IgD-negative memory B cell (primary cell): ENCODE measurements at regions not wholly inside any gene's neighbourhood (a gene's known extent, or its start where the extent isn't known, plus 50 kb on each side); places are given as distances from the start of the nearest gene placed in this dataset.
"Not testable (repeated sequence)": the region's sequence is repeated elsewhere in the genome, so short reads cannot be mapped to it uniquely, and the experiment has no call there.

Experiments
- H3K27ac Mint-ChIP-seq, 3 donors: one replicate each; pipeline ENCODE4 v1.8.0; 2020 to 2022; ENCODE audit warnings: mild to moderate bottlenecking in 3 of 3, mixed read lengths in 3 of 3, moderate library complexity in 1 of 3
- H3K27me3 Mint-ChIP-seq: one replicate; pipeline ENCODE4 v1.8.0; 2021; ENCODE audit warnings: mixed read lengths
- H3K36me3 Mint-ChIP-seq: one replicate; pipeline ENCODE4 v1.8.0; 2020; ENCODE audit warnings: mild to moderate bottlenecking, mixed read lengths
- H3K4me1 Mint-ChIP-seq, 3 donors: one replicate each; pipeline ENCODE4 v1.8.0; 2020 to 2022; ENCODE audit warnings: mixed read lengths in 3 of 3, mild to moderate bottlenecking in 1 of 3
- H3K4me3 Mint-ChIP-seq, 4 donors: one replicate each; pipeline ENCODE4 v1.8.0; 2020 to 2022; ENCODE audit warnings: mild to moderate bottlenecking in 4 of 4, mixed read lengths in 4 of 4, moderate library complexity in 3 of 4
- H3K9me3 Mint-ChIP-seq, 3 donors: one replicate each; pipeline ENCODE4 v1.8.0; 2020 to 2021; ENCODE audit warnings: mixed read lengths in 3 of 3, mild to moderate bottlenecking in 1 of 3

DNA sequence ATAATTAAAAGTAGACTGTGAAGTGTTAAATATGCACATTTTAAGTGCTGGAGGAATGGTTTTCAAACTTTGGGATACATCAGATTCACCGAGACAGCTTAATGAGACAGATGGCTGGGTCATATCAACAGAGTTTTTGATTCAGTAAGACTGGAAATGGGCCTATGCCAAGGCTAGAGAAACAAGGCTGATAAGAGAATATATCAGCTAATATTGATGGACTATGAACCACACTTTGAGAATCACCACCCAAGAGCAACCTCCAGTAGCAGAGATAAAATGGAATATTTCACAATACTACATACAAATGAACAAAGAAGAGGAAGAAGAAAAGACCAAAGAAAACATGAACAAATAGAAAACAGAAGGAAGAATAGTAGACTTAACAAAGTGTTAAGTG, 450.2 kb upstream of the KLHL29 start:
- no peak overlapping the region for H3K27ac Mint-ChIP-seq
- peaks cover 2% of the 10 kb centered on the region for H3K36me3 Mint-ChIP-seq
- H3K4me1 Mint-ChIP-seq, result no peaks in the 10 kb centered on the region
- H3K4me3 Mint-ChIP-seq, result no peak overlapping the region
- peaks cover 0 to 2% (median 0%) of the 10 kb centered on the region in 3 donors for H3K9me3 Mint-ChIP-seq
- H3K27me3 Mint-ChIP-seq, result peaks cover 2% of the 10 kb centered on the region

DNA sequence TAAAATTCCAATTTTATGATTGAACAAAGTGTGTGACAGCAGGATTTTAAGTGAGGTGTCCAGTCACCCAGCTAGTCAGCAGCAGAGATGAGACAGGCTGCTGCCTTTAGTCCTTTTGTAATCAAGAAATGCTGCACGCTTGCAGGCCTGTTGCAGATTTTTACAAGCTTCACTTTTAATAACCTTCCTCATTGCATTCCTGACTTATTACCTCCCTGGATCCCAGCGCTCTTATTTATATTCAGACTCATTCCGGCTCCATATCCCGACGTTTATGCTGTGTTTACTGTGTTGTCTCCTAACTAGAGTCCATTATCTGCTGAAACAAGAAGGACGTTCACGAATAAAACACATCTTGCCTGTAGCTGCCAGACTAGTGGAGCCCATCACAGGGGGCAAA, 442.5 kb upstream of the KLHL29 start:
- Mint-ChIP-seq H3K36me3 (no peaks in the 10 kb centered on the region), H3K9me3 (no peaks in the 10 kb centered on the region), H3K4me1 (no peaks in the 10 kb centered on the region), H3K4me3 (no peak overlapping the region), H3K27ac (no peak overlapping the region), H3K27me3 (no peaks in the 10 kb centered on the region)

DNA sequence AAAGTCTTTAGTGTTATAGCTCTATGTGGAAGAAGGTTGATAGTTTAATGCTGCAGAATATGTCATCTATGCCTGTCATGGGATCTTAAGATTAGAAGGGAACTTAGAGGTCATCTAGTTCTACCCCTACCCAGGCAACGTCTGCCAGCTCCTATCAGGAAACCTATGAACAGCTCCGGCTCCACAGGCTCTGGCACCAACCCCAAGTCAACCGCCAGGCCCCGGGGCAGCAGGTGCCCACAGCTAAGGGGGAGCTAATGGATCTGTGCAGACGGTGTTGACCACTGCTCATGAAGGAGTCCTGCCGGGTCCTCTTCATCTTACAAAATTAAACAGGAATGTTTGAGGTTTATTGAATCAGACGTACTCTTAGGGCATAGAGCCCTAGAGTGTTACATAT, 440.8 kb upstream of the KLHL29 start:
- Mint-ChIP-seq H3K4me3 (no peak overlapping the region), H3K9me3 (no peaks in the 10 kb centered on the region), H3K36me3 (no peaks in the 10 kb centered on the region)

DNA sequence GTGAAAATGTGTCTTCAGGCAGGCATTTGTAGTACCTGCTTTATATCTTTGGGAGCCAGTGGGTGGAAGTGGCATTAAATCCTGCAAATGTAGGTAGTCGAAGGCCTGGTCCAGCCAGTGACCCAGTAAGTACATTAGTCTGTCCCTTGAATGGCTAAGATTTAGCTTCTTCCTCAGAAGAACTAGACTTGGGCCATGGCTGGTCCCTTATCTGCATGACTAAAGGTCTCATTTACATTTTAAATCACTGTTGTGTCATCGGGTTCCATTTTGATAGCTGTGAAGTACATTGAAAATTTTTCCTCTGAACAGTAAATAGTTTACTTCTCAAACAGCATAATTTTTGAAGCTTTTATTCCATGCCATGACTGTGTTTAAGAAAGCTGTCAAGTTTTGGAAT, 438.4 kb upstream of the KLHL29 start:
- Mint-ChIP-seq H3K4me1 (no peaks in the 10 kb centered on the region), H3K27ac (no peak overlapping the region), H3K27me3 (no peaks in the 10 kb centered on the region), H3K36me3 (no peaks in the 10 kb centered on the region), H3K9me3 (peaks cover 0 to 2% (median 0%) of the 10 kb centered on the region in 3 donors), H3K4me3 (no peak overlapping the region)

More for the DNA sequence above, 440.8 kb upstream of the KLHL29 start:
- no peaks in the 10 kb centered on the region for H3K27me3 Mint-ChIP-seq
- no peak overlapping the region for H3K27ac Mint-ChIP-seq
- no peaks in the 10 kb centered on the region for H3K4me1 Mint-ChIP-seq

DNA sequence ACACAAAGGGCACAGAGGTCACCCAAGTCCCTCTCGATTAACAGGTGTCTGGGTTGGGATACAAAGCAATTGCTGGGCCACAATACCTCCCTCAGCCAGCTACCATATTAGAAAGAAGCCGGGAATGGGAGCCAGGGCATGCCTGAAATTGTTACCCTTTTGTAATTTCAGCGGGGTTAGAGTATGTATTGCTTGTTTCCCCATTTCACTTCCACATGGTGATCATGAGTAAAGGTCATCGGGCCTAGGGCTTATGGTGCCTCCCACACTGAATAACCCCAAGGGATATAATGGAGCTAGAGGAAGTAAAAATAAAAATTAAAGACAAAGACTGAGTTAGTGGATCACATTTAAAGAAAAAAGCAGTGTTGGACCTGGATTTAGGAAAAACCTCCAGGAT, 437.2 kb upstream of the KLHL29 start:
- Mint-ChIP-seq H3K4me3 (no peak overlapping the region), H3K36me3 (no peaks in the 10 kb centered on the region), H3K9me3 (peaks cover 0 to 2% (median 0%) of the 10 kb centered on the region in 3 donors), H3K27me3 (no peaks in the 10 kb centered on the region), H3K4me1 (no peaks in the 10 kb centered on the region), H3K27ac (no peak overlapping the region)

DNA sequence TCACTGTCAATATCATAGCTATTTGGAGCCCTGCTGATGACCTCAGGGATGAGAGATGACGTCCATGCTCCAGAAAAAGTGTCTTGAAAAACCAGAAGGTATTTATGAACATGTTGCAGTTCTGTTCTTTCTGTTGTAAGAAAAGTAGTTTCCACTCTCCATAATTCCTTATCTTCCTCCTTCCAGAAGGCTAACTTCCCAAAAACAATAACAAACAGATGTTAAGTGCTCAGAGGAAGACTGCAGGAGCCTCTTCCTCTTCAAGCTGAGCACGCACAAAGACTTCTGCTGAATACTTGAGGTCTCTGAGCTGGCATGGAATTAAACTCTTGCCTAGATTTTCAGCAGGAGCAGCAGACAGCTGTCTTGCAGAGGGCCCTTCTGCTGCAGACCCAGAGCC, 434.5 kb upstream of the KLHL29 start:
- no peak overlapping the region for H3K4me3 Mint-ChIP-seq
- no peaks in the 10 kb centered on the region for H3K4me1 Mint-ChIP-seq
- H3K27me3 Mint-ChIP-seq, result no peaks in the 10 kb centered on the region
- H3K9me3 Mint-ChIP-seq, result peaks cover 2 to 5% (median 2%) of the 10 kb centered on the region in 3 donors
- no peak overlapping the region for H3K27ac Mint-ChIP-seq
- H3K36me3 Mint-ChIP-seq, result no peaks in the 10 kb centered on the region

DNA sequence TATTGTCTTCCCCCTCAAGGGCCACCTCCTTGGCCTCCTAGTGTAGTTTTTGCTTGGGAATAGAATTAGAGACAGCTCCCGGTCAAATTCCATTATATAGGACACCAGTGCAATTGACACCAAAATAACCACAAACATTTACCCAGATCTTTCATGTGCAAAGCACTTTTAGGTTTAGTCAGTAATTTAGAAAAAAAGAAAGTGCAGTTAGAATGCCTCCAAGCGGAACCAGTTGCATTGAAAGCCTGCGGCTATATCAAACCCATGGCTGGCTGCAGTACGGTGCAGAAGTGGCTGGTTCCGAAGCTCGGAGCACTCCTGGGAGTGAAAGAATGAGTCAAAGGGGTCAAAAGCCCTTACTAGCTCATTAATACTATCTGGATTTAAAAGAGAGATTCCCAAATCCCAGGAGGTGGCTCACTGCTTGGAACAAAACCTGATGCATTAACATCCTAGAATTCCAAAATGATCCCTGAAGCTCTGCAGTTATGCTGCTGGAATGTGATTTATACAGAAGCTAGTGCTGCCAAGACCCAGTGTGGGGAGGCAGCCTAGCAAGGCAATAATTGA, 432.2 kb upstream of the KLHL29 start:
- no peak overlapping the region for H3K4me3 Mint-ChIP-seq
- peaks cover 2 to 5% (median 2%) of the 10 kb centered on the region in 3 donors for H3K9me3 Mint-ChIP-seq
- H3K36me3 Mint-ChIP-seq, result peaks cover 3% of the 10 kb centered on the region
- H3K4me1 Mint-ChIP-seq, result no peaks in the 10 kb centered on the region
- peak overlapping the region in 1 of 3 donors; percentile 60 for H3K27ac Mint-ChIP-seq
- no peaks in the 10 kb centered on the region for H3K27me3 Mint-ChIP-seq

DNA sequence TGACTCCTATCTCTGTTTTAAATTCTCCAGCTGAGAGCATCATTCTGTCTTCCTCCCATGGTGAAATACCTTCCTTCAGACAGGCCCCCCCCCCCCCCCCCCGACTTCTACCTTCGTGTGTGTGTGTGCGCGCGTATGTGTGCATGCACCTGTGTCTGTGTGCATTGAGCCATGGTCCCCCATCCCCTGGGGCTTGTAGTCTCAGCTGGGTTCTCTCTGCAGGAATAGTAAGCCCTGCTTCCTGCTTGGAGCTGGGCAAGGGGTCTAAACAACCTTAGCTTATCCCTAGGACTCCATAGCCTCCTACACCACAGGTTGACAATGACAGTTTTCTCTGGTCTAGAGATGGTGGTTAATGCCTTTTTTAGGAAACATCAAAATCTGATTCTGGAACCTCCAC, 427.5 kb upstream of the KLHL29 start:
- Mint-ChIP-seq H3K4me3 (no peak overlapping the region), H3K4me1 (no peaks in the 10 kb centered on the region), H3K27ac (no peak overlapping the region), H3K27me3 (no peaks in the 10 kb centered on the region), H3K9me3 (peaks cover 0 to 5% (median 2%) of the 10 kb centered on the region in 3 donors), H3K36me3 (peaks cover 3% of the 10 kb centered on the region)

DNA sequence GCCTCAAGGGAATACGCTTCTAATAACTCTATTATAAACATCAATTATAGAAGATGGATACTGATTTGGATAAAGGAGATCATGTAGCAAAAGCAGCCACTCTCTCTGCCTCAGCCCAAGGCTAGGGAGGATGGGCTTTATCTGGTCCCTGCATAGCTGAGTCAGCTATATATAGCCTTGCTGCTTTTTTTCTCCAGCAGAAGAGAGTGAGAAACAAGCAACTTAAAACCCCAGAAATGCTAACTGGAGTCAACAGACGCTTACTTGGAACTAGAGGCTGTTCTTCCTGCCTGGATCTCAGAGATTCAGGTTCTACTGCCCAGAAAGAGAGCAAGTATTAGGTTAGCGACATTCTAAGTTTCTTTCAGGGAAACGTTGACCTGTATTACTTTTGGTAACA, 426.7 kb upstream of the KLHL29 start:
- H3K4me3 Mint-ChIP-seq, result no peak overlapping the region
- no peaks in the 10 kb centered on the region for H3K27me3 Mint-ChIP-seq
- peaks cover 0 to 5% (median 2%) of the 10 kb centered on the region in 3 donors for H3K9me3 Mint-ChIP-seq
- no peaks in the 10 kb centered on the region for H3K4me1 Mint-ChIP-seq
- peaks cover 3% of the 10 kb centered on the region for H3K36me3 Mint-ChIP-seq
- no peak overlapping the region for H3K27ac Mint-ChIP-seq

DNA sequence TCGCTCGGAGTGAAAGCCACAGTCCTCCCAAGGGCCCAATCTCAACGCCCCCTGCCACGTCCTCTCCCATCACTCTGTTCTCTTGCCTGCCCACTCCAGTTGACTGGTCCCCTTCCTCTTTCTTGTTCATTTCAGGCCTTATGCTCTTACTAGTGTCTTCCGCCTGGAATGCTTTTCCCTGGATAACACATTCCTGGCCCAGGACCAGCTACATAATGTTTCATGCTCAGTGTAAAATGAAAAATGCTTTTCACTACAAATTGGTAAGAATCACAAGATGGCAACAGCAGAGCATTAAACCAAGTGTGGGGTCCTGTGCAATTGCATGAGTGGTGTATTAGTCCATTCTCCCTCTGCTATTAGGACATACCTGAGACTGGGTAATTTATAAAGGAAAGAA, 417.2 kb upstream of the KLHL29 start:
- Mint-ChIP-seq H3K27ac (no peak overlapping the region), H3K36me3 (no peaks in the 10 kb centered on the region), H3K27me3 (peaks cover 10% of the 10 kb centered on the region), H3K4me1 (no peaks in the 10 kb centered on the region), H3K4me3 (no peak overlapping the region), H3K9me3 (peaks cover 0 to 4% (median 3%) of the 10 kb centered on the region in 3 donors)

DNA sequence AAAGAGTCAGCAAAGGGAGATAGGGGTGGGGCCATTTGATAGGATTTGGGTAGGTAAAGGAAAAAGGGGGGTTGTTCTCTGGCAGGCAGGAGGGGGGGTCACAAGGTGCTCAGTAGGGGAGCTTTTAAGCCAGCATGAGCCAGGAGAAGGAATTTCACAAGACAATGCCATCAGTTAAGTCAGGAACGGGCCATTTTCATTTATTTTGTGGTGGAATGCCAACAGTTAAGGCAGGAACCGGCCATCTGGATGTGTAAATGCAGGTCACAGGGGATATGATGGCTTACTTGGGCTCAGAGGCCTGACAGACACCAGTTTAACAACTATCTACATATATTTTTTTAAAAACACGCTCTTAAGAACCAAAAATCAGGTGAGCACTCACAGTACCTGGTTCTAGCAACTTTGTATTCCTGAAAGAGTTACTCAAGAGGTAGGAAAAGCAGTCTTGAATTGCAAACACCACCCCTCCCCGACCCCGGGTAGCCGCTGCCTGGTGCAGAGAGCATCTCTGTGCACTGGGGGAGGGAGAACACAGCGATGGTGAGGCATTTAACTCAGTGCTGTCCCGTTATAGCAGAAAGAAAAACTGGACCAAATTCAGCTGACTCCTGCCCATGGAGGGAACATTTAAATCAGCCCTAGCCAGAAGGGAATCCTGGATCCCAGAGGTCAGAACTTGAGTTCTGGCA, 414.5 kb upstream of the KLHL29 start:
- Mint-ChIP-seq H3K9me3 (peaks cover 0 to 4% (median 3%) of the 10 kb centered on the region in 3 donors), H3K27me3 (peaks cover 10% of the 10 kb centered on the region), H3K36me3 (no peaks in the 10 kb centered on the region), H3K4me1 (no peaks in the 10 kb centered on the region), H3K4me3 (no peak overlapping the region), H3K27ac (no peak overlapping the region)

DNA sequence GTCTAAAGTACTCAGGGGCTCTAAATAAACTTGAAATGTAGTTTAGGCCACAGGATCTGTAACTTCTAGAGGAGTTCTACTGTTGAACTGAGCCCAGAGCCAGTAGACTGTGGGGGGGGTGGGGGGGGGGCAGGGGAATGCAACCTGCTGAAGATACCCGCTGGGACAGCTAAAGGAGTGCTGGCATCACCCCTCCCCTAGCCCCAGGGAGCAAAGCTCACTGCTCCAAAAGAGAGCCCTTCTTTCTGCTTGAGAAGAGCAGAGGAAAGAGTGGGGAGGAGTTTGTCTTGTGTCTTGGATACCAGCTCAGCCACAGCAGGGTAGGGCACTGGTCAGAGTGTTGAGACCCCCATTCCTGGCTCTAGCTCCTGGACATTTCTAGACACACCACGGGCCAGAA, 414.0 kb upstream of the KLHL29 start:
- H3K4me1 Mint-ChIP-seq, result no peaks in the 10 kb centered on the region
- no peaks in the 10 kb centered on the region for H3K36me3 Mint-ChIP-seq
- H3K9me3 Mint-ChIP-seq, result peaks cover 0 to 4% (median 3%) of the 10 kb centered on the region in 3 donors
- no peak overlapping the region for H3K27ac Mint-ChIP-seq
- peaks cover 10% of the 10 kb centered on the region for H3K27me3 Mint-ChIP-seq
- no peak overlapping the region for H3K4me3 Mint-ChIP-seq

DNA sequence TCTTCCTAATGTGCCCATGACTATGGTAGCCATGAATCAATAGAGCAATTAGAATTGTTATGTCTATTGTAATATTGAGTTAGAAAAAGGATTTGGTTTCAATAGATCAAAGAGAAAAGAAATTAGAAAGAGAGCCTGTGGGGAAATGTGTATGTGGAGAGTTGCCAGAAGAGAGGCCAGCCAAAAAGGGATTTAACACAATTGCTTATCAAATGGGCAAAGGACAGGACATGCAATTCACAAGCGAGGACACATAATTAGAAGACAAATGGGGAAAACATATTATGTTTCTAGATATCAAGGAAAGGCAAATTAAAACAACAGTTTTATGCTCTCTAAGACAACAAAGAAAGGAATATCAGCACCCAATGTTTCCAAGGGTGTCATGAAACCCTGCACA, 403.2 kb upstream of the KLHL29 start:
- Mint-ChIP-seq H3K36me3 (no peaks in the 10 kb centered on the region), H3K4me1 (no peaks in the 10 kb centered on the region), H3K27me3 (no peaks in the 10 kb centered on the region), H3K4me3 (no peak overlapping the region), H3K9me3 (peaks cover 2 to 4% (median 2%) of the 10 kb centered on the region in 3 donors), H3K27ac (no peak overlapping the region)

DNA sequence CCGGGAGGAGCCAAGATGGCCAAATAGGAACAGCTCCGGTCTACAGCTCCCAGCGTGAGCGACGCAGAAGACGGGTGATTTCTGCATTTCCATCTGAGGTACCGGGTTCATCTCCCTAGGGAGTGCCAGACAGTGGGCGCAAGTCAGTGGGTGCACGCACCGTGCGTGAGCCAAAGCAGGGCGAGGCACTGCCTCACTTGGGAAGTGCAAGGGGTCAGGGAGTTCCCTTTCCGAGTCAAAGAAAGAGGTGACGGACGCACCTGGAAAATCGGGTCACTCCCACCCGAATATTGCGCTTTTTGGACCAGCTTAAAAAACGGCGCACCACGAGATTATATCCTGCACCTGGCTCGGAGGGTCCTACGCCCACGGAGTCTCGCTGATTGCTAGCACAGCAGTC, 400.8 kb upstream of the KLHL29 start:
- not testable (repeated sequence) for H3K9me3 Mint-ChIP-seq, H3K4me1 Mint-ChIP-seq, H3K36me3 Mint-ChIP-seq, H3K4me3 Mint-ChIP-seq, H3K27me3 Mint-ChIP-seq, H3K27ac Mint-ChIP-seq

DNA sequence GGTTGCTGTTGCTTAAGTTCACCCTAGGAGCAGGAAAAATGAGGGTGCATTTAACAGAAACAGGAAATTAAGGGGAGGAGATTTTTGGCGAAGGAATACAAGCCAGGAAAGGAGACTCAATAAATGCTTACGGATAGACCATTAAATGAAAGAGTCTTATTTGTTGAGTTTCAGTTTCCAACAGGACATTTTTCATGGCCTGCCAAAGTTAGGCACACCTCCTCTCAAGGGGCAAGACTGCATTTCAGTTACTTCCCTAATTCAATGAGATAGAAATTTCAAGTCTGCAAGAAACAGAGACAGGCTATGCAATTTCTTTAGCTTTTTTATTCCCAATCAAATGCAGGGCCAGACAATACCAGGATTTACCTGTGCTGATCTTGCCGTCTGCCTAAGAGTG, 394.7 kb upstream of the KLHL29 start:
- Mint-ChIP-seq H3K4me1 (no peaks in the 10 kb centered on the region), H3K27ac (no peak overlapping the region), H3K36me3 (no peaks in the 10 kb centered on the region), H3K4me3 (no peak overlapping the region), H3K27me3 (no peaks in the 10 kb centered on the region), H3K9me3 (no peaks in the 10 kb centered on the region)

DNA sequence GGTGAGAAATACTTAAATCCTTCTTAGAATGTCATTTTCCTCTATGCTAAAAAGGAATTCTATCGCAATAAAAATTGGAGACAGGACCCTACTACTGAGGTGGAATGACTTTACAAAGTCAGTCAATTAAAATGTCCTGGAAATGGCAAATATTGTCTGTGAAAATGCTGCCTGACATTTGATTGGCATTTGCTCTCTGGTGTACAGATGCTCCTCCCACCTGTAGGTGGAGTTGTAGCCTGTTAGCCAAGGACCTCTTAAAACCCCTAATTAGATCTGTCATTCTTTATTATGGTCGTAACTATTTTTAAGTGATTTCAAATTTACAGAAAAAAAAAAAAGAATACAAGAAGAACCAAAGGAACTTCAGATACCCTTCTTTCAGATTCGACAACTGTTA, 393.1 kb upstream of the KLHL29 start:
- no peak overlapping the region for H3K4me3 Mint-ChIP-seq
- H3K4me1 Mint-ChIP-seq, result no peaks in the 10 kb centered on the region
- H3K36me3 Mint-ChIP-seq, result no peaks in the 10 kb centered on the region
- H3K27me3 Mint-ChIP-seq, result no peaks in the 10 kb centered on the region
- no peaks in the 10 kb centered on the region for H3K9me3 Mint-ChIP-seq
- H3K27ac Mint-ChIP-seq, result no peak overlapping the region
